Panc1 (cell line): ENCODE measurements at regions not wholly inside any gene's neighbourhood (a gene's known extent, or its start where the extent isn't known, plus 50 kb on each side); places are given as distances from the start of the nearest gene placed in this dataset.

Experiments
- ATAC-seq: fragments of 200-7000 bp; cut with Tn5 transposase; 2 replicates; pipeline ENCODE4 v1.9.1; 2020; ENCODE audit warnings: mild to moderate bottlenecking, moderate library complexity
- BruUV-seq: library from RNA; stranded (reverse); fragments of 400-500 nt; replicated peaks from 2 replicates; lab custom pipeline; 2021; lab: Mats Ljungman, UMichigan
- CTCF ChIA-PET: fragments of 300-600 bp; sonication (Branson Sonifier 250); formaldehyde crosslinking; loops from one replicate; lab custom pipeline; 2022; ENCODE audit warnings: antibody characterized with exemption; lab: Charles Lee
- POLR2A ChIA-PET: fragments of 300-600 bp; sonication (Branson Sonifier 250); formaldehyde crosslinking; loops from one replicate; lab custom pipeline; 2022; ENCODE audit warnings: antibody characterized with exemption; lab: Charles Lee
- DNase-seq: peaks from one replicate; pipeline ENCODE4 v3.0.0-alpha.2; 2010; ENCODE audit warnings: low read depth, low spot score
- H3K27ac ChIP-seq: 2 replicates; pipeline ENCODE4 v1.5.1; 2011; ENCODE audit warnings: mild to moderate bottlenecking, low read length, inconsistent platforms
- H3K27me3 ChIP-seq: fragments of 200-500 bp; sonication (Bioruptor generic); 2 replicates; pipeline ENCODE4 v1.6.0; 2014; ENCODE audit warnings: low read length, inconsistent platforms; ENCODE audit not compliant: control insufficient read depth, insufficient read depth
- H3K36me3 ChIP-seq: fragments of 200-500 bp; sonication (Bioruptor generic); 2 replicates; pipeline ENCODE4 v1.5.1; 2014; ENCODE audit warnings: inconsistent platforms, mild to moderate bottlenecking, low read length, moderate library complexity; ENCODE audit not compliant: control insufficient read depth, insufficient read depth
- H3K4me1 ChIP-seq: 2 replicates; pipeline ENCODE4 v1.5.1; 2011; ENCODE audit warnings: inconsistent platforms, mild to moderate bottlenecking, low read length, moderate library complexity; ENCODE audit not compliant: control insufficient read depth, insufficient read depth
- H3K4me3 ChIP-seq, 2 experiments: 2 replicates each; pipeline ENCODE4 v1.5.1; 2011 to 2012; ENCODE audit warnings: low read depth in 2 of 2, low read length in 2 of 2, mild to moderate bottlenecking in 2 of 2, inconsistent platforms in 1 of 2, moderate library complexity in 1 of 2
- H3K9me3 ChIP-seq: fragments of 200-500 bp; sonication (Bioruptor generic); 2 replicates; pipeline ENCODE4 v1.5.1; 2014; ENCODE audit warnings: low read depth, mild to moderate bottlenecking, inconsistent platforms, low read length, moderate library complexity; ENCODE audit not compliant: control insufficient read depth, insufficient read depth
- POLR2AphosphoS5 ChIP-seq: IDR thresholded peaks from 2 replicates; pipeline ENCODE4 v1.6.1; 2012; ENCODE audit warnings: mild to moderate bottlenecking, low read depth, low read length, moderate library complexity
- SIN3A ChIP-seq: IDR thresholded peaks from 2 replicates; pipeline ENCODE4 v1.6.1; 2012; ENCODE audit warnings: low read depth, mild to moderate bottlenecking, low read length, moderate library complexity, borderline replicate concordance; ENCODE audit not compliant: insufficient read depth
- TCF7L2 ChIP-seq: IDR thresholded peaks from 2 replicates; pipeline ENCODE4 v1.6.1; 2011; ENCODE audit warnings: mild to moderate bottlenecking, low read depth, low read length, inconsistent platforms
- in situ Hi-C: cut with HindIII; loops from 2 replicates; pipeline ENCODE4 v1.10.0; 2016; ENCODE audit warnings: low sequenced_read_pairs, low pct_unique_long_range_greater_than_20kb
- intact Hi-C: fragments of 100-400 bp; cut with micrococcal nuclease; formaldehyde crosslinking; loops from one replicate; pipeline ENCODE4 v1.10.0; 2022; ENCODE audit not compliant: unreplicated experiment
- TF ChIP-seq, protein P1 (sequence below): fragments of 450-650 bp; IDR thresholded peaks from 2 replicates; pipeline ENCODE4 v1.5.1; 2017; ENCODE audit warnings: mild to moderate bottlenecking
- TF ChIP-seq, protein P2 (sequence below), 2 experiments: IDR thresholded peaks; 2 replicates each; pipeline ENCODE4 v1.6.1; 2011 to 2012; ENCODE audit warnings: low read depth in 2 of 2, control low read depth in 1 of 2, low read length in 1 of 2, mild to moderate bottlenecking in 1 of 2, moderate library complexity in 1 of 2; ENCODE audit not compliant: insufficient read depth in 1 of 2

DNA sequence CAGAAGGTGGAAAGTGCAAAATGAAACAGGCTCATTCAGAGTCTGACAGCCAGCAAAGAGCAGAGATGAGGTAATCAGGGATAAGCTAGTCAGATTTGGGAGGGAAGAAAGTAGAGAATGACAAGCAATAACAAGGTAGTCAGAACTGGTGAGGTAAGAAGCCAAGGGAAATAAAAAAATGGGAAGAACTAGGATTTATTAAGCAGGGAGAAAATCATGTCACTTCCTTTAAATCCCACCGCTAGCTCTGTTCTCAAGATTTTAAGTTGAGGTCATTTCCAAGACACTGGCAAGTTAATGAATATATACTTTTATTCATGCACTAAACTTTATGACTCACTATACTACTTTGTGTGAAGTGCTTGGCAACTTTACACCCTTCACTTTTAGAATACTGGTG lies 1106.8 kb downstream of the IGSF11 start:
- ATAC-seq: no peak
- H3K9me3 ChIP-seq: no peaks in the 10 kb centered on the region; the same call in 1 of the 2 replicates
- TF ChIP-seq, protein P1, sequence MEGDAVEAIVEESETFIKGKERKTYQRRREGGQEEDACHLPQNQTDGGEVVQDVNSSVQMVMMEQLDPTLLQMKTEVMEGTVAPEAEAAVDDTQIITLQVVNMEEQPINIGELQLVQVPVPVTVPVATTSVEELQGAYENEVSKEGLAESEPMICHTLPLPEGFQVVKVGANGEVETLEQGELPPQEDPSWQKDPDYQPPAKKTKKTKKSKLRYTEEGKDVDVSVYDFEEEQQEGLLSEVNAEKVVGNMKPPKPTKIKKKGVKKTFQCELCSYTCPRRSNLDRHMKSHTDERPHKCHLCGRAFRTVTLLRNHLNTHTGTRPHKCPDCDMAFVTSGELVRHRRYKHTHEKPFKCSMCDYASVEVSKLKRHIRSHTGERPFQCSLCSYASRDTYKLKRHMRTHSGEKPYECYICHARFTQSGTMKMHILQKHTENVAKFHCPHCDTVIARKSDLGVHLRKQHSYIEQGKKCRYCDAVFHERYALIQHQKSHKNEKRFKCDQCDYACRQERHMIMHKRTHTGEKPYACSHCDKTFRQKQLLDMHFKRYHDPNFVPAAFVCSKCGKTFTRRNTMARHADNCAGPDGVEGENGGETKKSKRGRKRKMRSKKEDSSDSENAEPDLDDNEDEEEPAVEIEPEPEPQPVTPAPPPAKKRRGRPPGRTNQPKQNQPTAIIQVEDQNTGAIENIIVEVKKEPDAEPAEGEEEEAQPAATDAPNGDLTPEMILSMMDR: no peak
- TF ChIP-seq TCF7L2 (no peak), SIN3A (no peak), POLR2AphosphoS5 (no peak)
- TF ChIP-seq, protein P2, sequence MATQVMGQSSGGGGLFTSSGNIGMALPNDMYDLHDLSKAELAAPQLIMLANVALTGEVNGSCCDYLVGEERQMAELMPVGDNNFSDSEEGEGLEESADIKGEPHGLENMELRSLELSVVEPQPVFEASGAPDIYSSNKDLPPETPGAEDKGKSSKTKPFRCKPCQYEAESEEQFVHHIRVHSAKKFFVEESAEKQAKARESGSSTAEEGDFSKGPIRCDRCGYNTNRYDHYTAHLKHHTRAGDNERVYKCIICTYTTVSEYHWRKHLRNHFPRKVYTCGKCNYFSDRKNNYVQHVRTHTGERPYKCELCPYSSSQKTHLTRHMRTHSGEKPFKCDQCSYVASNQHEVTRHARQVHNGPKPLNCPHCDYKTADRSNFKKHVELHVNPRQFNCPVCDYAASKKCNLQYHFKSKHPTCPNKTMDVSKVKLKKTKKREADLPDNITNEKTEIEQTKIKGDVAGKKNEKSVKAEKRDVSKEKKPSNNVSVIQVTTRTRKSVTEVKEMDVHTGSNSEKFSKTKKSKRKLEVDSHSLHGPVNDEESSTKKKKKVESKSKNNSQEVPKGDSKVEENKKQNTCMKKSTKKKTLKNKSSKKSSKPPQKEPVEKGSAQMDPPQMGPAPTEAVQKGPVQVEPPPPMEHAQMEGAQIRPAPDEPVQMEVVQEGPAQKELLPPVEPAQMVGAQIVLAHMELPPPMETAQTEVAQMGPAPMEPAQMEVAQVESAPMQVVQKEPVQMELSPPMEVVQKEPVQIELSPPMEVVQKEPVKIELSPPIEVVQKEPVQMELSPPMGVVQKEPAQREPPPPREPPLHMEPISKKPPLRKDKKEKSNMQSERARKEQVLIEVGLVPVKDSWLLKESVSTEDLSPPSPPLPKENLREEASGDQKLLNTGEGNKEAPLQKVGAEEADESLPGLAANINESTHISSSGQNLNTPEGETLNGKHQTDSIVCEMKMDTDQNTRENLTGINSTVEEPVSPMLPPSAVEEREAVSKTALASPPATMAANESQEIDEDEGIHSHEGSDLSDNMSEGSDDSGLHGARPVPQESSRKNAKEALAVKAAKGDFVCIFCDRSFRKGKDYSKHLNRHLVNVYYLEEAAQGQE (IDR thresholded peaks at IDR 0.05; ENCODE audit: insufficient read depth in 1 of 2, low read depth in 2 of 2, low read length in 1 of 2): no peak
- no peaks in the 10 kb centered on the region for H3K36me3 ChIP-seq
- in situ Hi-C loops: no loop called here
- H3K27ac ChIP-seq: no peak overlapping the region
- H3K27me3 ChIP-seq: no peaks in the 10 kb centered on the region
- CTCF ChIA-PET: no interaction called here
- DNase-seq: no peak
- H3K4me1 ChIP-seq: no peaks in the 10 kb centered on the region
- H3K4me3 ChIP-seq: no peak overlapping the region
- intact Hi-C loops: no loop called here
- BruUV-seq: no TSS peak
- POLR2A ChIA-PET: no interaction called here

DNA sequence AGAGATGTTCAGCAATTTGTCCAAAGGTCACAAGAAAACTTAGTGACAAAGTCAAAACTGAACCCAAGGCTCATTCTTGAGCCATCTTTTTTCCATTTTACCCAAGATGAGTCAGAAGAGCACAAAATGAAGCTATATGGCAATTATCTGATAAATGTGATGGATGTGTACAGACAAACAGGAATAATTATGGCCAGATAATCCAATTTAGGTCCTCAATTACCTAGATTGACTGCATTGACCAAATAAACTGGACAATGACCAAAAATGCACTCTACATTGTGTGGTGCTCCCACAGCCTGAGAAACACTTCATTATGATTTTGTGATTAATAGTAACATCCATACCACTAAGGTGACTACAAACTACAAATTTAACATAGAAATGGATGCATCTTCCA lies 1105.8 kb downstream of the IGSF11 start:
- intact Hi-C loops (no loop called here), in situ Hi-C loops (no loop called here)
- no peak for ATAC-seq
- ChIA-PET CTCF (no interaction called here), POLR2A (no interaction called here)
- DNase-seq: no peak
- TF ChIP-seq SIN3A (no peak), TCF7L2 (no peak), POLR2AphosphoS5 (no peak)
- TF ChIP-seq, protein P1: no peak
- TF ChIP-seq, protein P2 (IDR thresholded peaks at IDR 0.05; ENCODE audit: insufficient read depth in 1 of 2, low read depth in 2 of 2, low read length in 1 of 2): no peak
- Histone ChIP-seq H3K4me1 (no peaks in the 10 kb centered on the region), H3K36me3 (no peaks in the 10 kb centered on the region), H3K27ac (no peak overlapping the region), H3K9me3 (no peaks in the 10 kb centered on the region; the same call in 1 of the 2 replicates), H3K4me3 (no peak overlapping the region), H3K27me3 (no peaks in the 10 kb centered on the region)
- no TSS peak for BruUV-seq
